HG03108 (cell line): ENCODE measurements at regions not wholly inside any gene's neighbourhood (a gene's known extent, or its start where the extent isn't known, plus 50 kb on each side); places are given as distances from the start of the nearest gene placed in this dataset.

ENCODE experiments used
- ATAC-seq: cut with Tn5 transposase; IDR thresholded peaks from one replicate; pipeline ENCODE4 v1.9.1; 2021; ENCODE audit warnings: moderate library complexity; ENCODE audit not compliant: unreplicated experiment

- peak; percentile 27 for ATAC-seq
Observed at GRCh38 chr13:99436686-99437416, 64.4 kb upstream of the TM9SF2 start.

GRCh38 chr13:99439048-99439447, 62.2 kb upstream of the TM9SF2 start:
- no peak for ATAC-seq

GRCh38 chr13:99439850-99440604, 61.2 kb upstream of the TM9SF2 start:
- ATAC-seq: no peak

GRCh38 chr13:99442273-99442895, 58.9 kb upstream of the TM9SF2 start:
- no peak for ATAC-seq

GRCh38 chr13:99446242-99446641, 55.0 kb upstream of the TM9SF2 start:
- no peak for ATAC-seq

GRCh38 chr13:99448546-99448945, 52.7 kb upstream of the TM9SF2 start:
- ATAC-seq: no peak

- ATAC-seq: no peak
Observed at GRCh38 chr13:99450416-99450815, 50.9 kb upstream of the TM9SF2 start.
